Testis (tissue), 2 donors: ENCODE measurements at regions not wholly inside any gene's neighbourhood (a gene's known extent, or its start where the extent isn't known, plus 50 kb on each side); places are given as distances from the start of the nearest gene placed in this dataset.

Experiments
- DNase-seq: peaks from one replicate; pipeline ENCODE4 v3.0.0-alpha.2; 2019
- H3K27ac ChIP-seq, 2 donors: fragments of 200-600 bp; sonication (generic); one replicate each; pipeline ENCODE4 v1.5.1; 2019
- H3K27me3 ChIP-seq: fragments of 200-600 bp; sonication (generic); one replicate; pipeline ENCODE4 v1.5.1; 2019
- H3K36me3 ChIP-seq: fragments of 200-600 bp; sonication (generic); one replicate; pipeline ENCODE4 v1.5.1; 2017; ENCODE audit warnings: low read depth; ENCODE audit errors: missing control alignments
- H3K4me1 ChIP-seq: fragments of 200-600 bp; sonication (generic); one replicate; pipeline ENCODE4 v1.5.1; 2019
- H3K4me3 ChIP-seq, 2 donors: fragments of 200-600 bp; sonication (generic); one replicate each; pipeline ENCODE4 v1.5.1; 2017 to 2019
- H3K9me3 ChIP-seq: fragments of 200-600 bp; sonication (generic); one replicate; pipeline ENCODE4 v1.5.1; 2017
- CTCF ChIP-seq, 3 experiments: fragments of 450-650 bp in 2 of 3; fragments of 200-600 bp in 1 of 3; sonication (generic) in 1 of 3; IDR thresholded peaks; one replicate each; pipeline ENCODE4 v1.5.1; 2016 to 2019; ENCODE audit warnings: antibody characterized with exemption in 3 of 3, mild to moderate bottlenecking in 2 of 3, moderate library complexity in 1 of 3
- POLR2A ChIP-seq: fragments of 450-650 bp; IDR thresholded peaks from one replicate; pipeline ENCODE4 v1.6.1; 2017; ENCODE audit warnings: antibody characterized with exemption, mild to moderate bottlenecking, moderate library complexity
- WGBS, 2 donors: methylation state at CpG; one replicate each; pipeline ENCODE4 v1.1.5; 2018; 5-methylcytosine and 5-hydroxymethylcytosine counted together
- intact Hi-C: fragments of 100-400 bp; cut with DNase I; formaldehyde crosslinking; loops from one replicate; pipeline ENCODE4 v1.15.1; 2023; ENCODE audit warnings: low total_unique reads

GRCh38 chr9:23608456-23608855 is 217.6 kb downstream of the ELAVL2 start:
- DNase-seq: no peak
- H3K4me1 ChIP-seq: no peaks in the 10 kb centered on the region
- no peak for TF ChIP-seq CTCF (IDR thresholded peaks at IDR 0.05)
- TF ChIP-seq POLR2A: no peak
- WGBS, 2 donors: 55 to 67% methylated on average over 3 of the region's 3 CpGs
- no peaks in the 10 kb centered on the region for H3K27me3 ChIP-seq
- intact Hi-C loops: no loop called here
- H3K4me3 ChIP-seq: no peak overlapping the region
- no peak overlapping the region for H3K27ac ChIP-seq
- no peaks in the 10 kb centered on the region for H3K9me3 ChIP-seq
- H3K36me3 ChIP-seq: no peaks in the 10 kb centered on the region

- Histone ChIP-seq H3K9me3 (no peaks in the 10 kb centered on the region), H3K36me3 (no peaks in the 10 kb centered on the region), H3K4me3 (no peak overlapping the region), H3K27ac (no peak overlapping the region), H3K4me1 (no peaks in the 10 kb centered on the region), H3K27me3 (no peaks in the 10 kb centered on the region)
- intact Hi-C loops: no loop called here
- DNase-seq: no peak
- WGBS, 2 donors: 55 to 70% methylated on average over 3 of the region's 3 CpGs
- TF ChIP-seq CTCF (IDR thresholded peaks at IDR 0.05): no peak
- no peak for TF ChIP-seq POLR2A
Observed at GRCh38 chr9:23611869-23612268, 214.2 kb downstream of the ELAVL2 start.

GRCh38 chr9:23615569-23615968 is 210.5 kb downstream of the ELAVL2 start:
- Histone ChIP-seq H3K36me3 (no peaks in the 10 kb centered on the region), H3K27me3 (no peaks in the 10 kb centered on the region), H3K27ac (no peak overlapping the region), H3K9me3 (no peaks in the 10 kb centered on the region), H3K4me1 (no peaks in the 10 kb centered on the region), H3K4me3 (no peak overlapping the region)
- TF ChIP-seq POLR2A (no peak), CTCF (IDR thresholded peaks at IDR 0.05) (no peak)
- 92 to 93% methylated on average over 6 of the region's 6 CpGs for WGBS, 2 donors
- intact Hi-C loops: no loop called here
- DNase-seq: no peak

GRCh38 chr9:23621188-23621587 is 204.9 kb downstream of the ELAVL2 start:
- 88 to 94% methylated on average over 2 of the region's 2 CpGs for WGBS, 2 donors

More at GRCh38 chr9:23621188-23621587, 204.9 kb downstream of the ELAVL2 start:
- no peaks in the 10 kb centered on the region for H3K4me1 ChIP-seq
- no peaks in the 10 kb centered on the region for H3K9me3 ChIP-seq
- TF ChIP-seq CTCF (IDR thresholded peaks at IDR 0.05): no peak
- TF ChIP-seq POLR2A: no peak
- intact Hi-C loops: no loop called here
- H3K27me3 ChIP-seq: no peaks in the 10 kb centered on the region
- no peak overlapping the region for H3K27ac ChIP-seq
- H3K4me3 ChIP-seq: no peak overlapping the region
- H3K36me3 ChIP-seq: no peaks in the 10 kb centered on the region
- DNase-seq: no peak
